Mammary epithelial cell (primary cell): ENCODE measurements at regions not wholly inside any gene's neighbourhood (a gene's known extent, or its start where the extent isn't known, plus 50 kb on each side); places are given as distances from the start of the nearest gene placed in this dataset.

ENCODE experiments used
- EZH2 ChIP-seq: IDR thresholded peaks from 2 replicates; pipeline ENCODE4 v1.6.1; 2012; ENCODE audit warnings: low read length, inconsistent platforms, borderline replicate concordance
- TF ChIP-seq, protein P1 (sequence below), 2 donors: IDR thresholded peaks in 1 of 2; conservative IDR thresholded peaks in 1 of 2; 2 replicates each; pipeline ENCODE4 v1.5.1; 2011 to 2012; ENCODE audit warnings: inconsistent platforms in 2 of 2, low read length in 2 of 2, mild to moderate bottlenecking in 2 of 2, control low read depth in 1 of 2, low read depth in 1 of 2; ENCODE audit not compliant: insufficient read depth in 1 of 2; ENCODE audit errors: extremely low read depth in 1 of 2

DNA sequence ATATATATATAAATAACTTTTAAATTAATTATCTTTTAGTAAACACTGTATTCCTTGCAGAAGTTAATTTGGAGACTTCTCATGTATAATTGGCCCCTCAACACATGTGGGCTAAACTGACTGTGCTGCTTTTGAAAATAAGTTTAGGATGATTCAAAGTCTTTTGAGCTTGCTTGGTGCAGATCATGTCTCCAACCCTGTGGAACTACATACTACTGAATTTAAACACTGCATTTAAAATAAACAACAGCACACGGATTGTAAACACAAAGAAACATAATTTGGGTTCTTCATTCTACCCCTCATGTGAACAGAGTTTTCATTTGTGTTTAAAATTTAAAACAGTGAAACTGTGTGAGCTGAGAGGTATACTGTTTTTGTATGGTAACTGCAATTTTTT is 167.7 kb downstream of the DDX1 start:
- TF ChIP-seq, protein P1, sequence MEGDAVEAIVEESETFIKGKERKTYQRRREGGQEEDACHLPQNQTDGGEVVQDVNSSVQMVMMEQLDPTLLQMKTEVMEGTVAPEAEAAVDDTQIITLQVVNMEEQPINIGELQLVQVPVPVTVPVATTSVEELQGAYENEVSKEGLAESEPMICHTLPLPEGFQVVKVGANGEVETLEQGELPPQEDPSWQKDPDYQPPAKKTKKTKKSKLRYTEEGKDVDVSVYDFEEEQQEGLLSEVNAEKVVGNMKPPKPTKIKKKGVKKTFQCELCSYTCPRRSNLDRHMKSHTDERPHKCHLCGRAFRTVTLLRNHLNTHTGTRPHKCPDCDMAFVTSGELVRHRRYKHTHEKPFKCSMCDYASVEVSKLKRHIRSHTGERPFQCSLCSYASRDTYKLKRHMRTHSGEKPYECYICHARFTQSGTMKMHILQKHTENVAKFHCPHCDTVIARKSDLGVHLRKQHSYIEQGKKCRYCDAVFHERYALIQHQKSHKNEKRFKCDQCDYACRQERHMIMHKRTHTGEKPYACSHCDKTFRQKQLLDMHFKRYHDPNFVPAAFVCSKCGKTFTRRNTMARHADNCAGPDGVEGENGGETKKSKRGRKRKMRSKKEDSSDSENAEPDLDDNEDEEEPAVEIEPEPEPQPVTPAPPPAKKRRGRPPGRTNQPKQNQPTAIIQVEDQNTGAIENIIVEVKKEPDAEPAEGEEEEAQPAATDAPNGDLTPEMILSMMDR (conservative IDR thresholded peaks at IDR 0.05 in 1 of 2, IDR thresholded peaks at IDR 0.05 in 1 of 2; ENCODE audit: extremely low read depth in 1 of 2, insufficient read depth in 1 of 2, low read depth in 1 of 2, low read length in 2 of 2) = no peak
- TF ChIP-seq EZH2 = no peak
